Thymus (tissue), 11 donors: ENCODE measurements at regions not wholly inside any gene's neighbourhood (a gene's known extent, or its start where the extent isn't known, plus 50 kb on each side); places are given as distances from the start of the nearest gene placed in this dataset.
A peak's percentile ranks its signal among the peaks of the same experiment; 100 is the strongest.

ENCODE experiments used
- DNase-seq, 9 donors: peaks; one replicate each; pipeline ENCODE4 v3.0.0-alpha.2; 2013; ENCODE audit warnings: low spot score in 9 of 9, low read depth in 6 of 9, missing footprints in 1 of 9
- H3K27ac ChIP-seq, 2 donors: one replicate each; pipeline ENCODE4 v1.5.1; 2013; ENCODE audit warnings: control low read depth in 1 of 2, low read depth in 1 of 2, low read length in 1 of 2, mild to moderate bottlenecking in 1 of 2, moderate library complexity in 1 of 2
- H3K27me3 ChIP-seq, 2 donors: one replicate each; pipeline ENCODE4 v1.5.1; 2013; ENCODE audit warnings: low read length in 1 of 2; ENCODE audit not compliant: control insufficient read depth in 2 of 2, insufficient read depth in 1 of 2
- H3K36me3 ChIP-seq, 2 donors: one replicate each; pipeline ENCODE4 v1.5.1; 2013; ENCODE audit warnings: low read length in 1 of 2, mild to moderate bottlenecking in 1 of 2, moderate library complexity in 1 of 2; ENCODE audit not compliant: control insufficient read depth in 2 of 2, insufficient read depth in 2 of 2
- H3K4me1 ChIP-seq, 2 donors: one replicate each; pipeline ENCODE4 v1.5.1; 2013; ENCODE audit warnings: low read length in 2 of 2; ENCODE audit not compliant: control insufficient read depth in 2 of 2, insufficient read depth in 2 of 2
- H3K4me3 ChIP-seq, 2 donors: one replicate each; pipeline ENCODE4 v1.5.1; 2013; ENCODE audit warnings: low read length in 2 of 2, control low read depth in 1 of 2, mild to moderate bottlenecking in 1 of 2
- H3K9me3 ChIP-seq, 2 donors: one replicate each; pipeline ENCODE4 v1.5.1; 2013; ENCODE audit warnings: low read length in 1 of 2, mild to moderate bottlenecking in 1 of 2; ENCODE audit not compliant: control insufficient read depth in 2 of 2, insufficient read depth in 1 of 2
- WGBS: extraction: QIAGEN DNeasy Blood & Tissue Kit; methylation state at CpG from one replicate; pipeline ENCODE4 v1.1.7; 2013; 5-methylcytosine and 5-hydroxymethylcytosine counted together
- donor health status: healthy.

DNA sequence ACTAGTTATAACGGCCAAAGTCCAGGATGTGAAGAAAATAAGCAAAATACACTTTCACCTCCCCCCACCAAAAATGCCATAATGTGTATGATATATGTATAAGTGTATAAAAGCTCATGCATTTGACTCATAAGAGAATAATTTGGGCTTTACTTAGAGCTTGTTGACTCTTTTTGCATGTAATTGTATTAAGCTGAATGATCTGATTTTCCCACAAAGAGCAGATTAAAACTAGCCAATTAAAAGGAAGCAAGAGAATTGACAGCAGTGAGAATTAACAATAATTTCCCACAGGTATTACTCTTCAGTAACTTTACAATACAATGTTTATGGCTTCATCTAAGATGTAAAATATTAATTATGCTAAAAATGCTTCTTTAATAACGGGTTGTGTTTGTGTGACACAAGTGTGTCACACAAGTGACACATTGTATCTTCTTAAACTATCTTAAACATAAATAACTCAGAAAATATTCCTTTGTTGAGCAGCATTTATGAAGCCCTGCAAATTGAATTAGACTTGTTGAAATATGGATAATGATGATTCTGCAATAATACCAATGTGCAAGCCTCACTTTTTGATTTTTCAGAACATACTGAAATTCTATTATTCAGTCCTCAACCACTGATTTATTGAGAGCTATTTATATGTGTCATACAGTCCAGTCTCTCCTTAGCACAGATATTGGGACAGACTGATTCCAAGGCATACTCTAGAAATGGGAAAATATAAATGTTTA lies 134.5 kb downstream of the SLIT2 start:
- H3K27ac ChIP-seq = no peak overlapping the region
- no peaks in the 10 kb centered on the region for H3K9me3 ChIP-seq
- no peak for DNase-seq
- no peaks in the 10 kb centered on the region for H3K36me3 ChIP-seq
- WGBS = 85% methylated on average over 2 of the region's 2 CpGs
- no peaks in the 10 kb centered on the region for H3K4me1 ChIP-seq
- no peaks in the 10 kb centered on the region for H3K27me3 ChIP-seq
- no peak overlapping the region for H3K4me3 ChIP-seq

DNA sequence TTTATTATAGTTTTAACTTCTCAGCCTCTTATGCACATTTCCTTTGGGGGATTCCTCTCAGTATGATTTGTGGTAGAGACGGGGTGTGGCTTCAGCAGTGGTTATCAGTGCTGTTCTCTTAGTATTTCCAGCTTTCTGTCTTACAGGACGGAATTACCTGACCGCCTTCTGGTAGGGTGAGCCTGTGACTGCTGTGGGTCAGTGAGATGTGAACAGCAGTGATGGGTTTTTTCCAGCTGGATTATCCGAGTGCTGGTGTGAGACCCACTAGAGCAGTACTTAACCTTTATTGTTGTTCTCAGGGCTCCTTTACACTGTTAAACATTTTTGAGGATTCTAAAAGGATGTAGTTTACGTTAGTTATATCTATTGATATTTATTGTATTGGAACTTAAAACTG lies 135.2 kb downstream of the SLIT2 start:
- Histone ChIP-seq H3K27ac (no peak overlapping the region), H3K4me1 (no peaks in the 10 kb centered on the region), H3K27me3 (no peaks in the 10 kb centered on the region), H3K4me3 (no peak overlapping the region), H3K9me3 (no peaks in the 10 kb centered on the region), H3K36me3 (no peaks in the 10 kb centered on the region)
- DNase-seq = no peak
- WGBS = 92% methylated on average over 5 of the region's 5 CpGs

DNA sequence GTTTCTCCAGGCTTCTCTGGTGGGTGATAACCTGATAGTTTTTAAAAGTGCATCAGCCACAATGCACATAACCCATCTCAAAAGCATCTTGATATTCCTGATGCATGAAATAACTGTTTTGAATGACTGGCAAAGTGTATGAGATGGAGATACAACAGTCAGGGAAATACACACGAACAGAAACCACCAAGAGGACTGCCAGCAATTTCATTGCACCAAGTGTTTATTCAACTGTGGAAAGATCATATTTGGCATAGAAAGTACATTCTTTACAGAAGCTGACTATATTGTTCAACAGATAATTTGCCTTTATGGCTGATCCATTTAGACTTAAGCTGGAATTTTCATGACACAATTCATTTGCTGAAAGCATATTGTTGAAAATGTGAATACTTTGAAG lies 139.5 kb downstream of the SLIT2 start:
- no peaks in the 10 kb centered on the region for H3K9me3 ChIP-seq
- H3K27ac ChIP-seq = no peak overlapping the region
- 78% methylated on average over 1 of the region's 1 CpG for WGBS
- DNase-seq = no peak
- no peak overlapping the region for H3K4me3 ChIP-seq
- H3K36me3 ChIP-seq = no peaks in the 10 kb centered on the region
- no peaks in the 10 kb centered on the region for H3K4me1 ChIP-seq
- H3K27me3 ChIP-seq = no peaks in the 10 kb centered on the region

DNA sequence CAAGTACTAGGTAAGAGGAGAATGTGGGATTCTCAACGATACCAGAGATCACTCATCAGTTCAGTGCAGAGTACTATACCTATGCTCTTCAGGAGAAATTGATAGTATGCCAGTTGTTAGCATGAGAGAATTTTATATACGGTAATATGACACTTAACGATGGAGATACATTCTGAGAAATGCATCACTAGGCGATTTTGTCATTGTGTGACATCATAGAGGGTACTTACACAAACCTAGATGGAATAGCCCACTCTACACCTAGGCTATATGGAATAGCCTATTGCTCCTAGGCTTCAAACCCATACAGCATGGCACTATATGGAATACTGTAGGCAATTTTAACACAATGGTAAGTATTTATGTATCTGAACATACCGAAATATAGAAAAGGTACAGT lies 140.2 kb downstream of the SLIT2 start:
- Histone ChIP-seq H3K4me3 (no peak overlapping the region), H3K9me3 (no peaks in the 10 kb centered on the region), H3K27me3 (no peaks in the 10 kb centered on the region), H3K36me3 (no peaks in the 10 kb centered on the region), H3K27ac (no peak overlapping the region), H3K4me1 (no peaks in the 10 kb centered on the region)
- no peak for DNase-seq
- WGBS = 93% methylated on average over 5 of the region's 5 CpGs

DNA sequence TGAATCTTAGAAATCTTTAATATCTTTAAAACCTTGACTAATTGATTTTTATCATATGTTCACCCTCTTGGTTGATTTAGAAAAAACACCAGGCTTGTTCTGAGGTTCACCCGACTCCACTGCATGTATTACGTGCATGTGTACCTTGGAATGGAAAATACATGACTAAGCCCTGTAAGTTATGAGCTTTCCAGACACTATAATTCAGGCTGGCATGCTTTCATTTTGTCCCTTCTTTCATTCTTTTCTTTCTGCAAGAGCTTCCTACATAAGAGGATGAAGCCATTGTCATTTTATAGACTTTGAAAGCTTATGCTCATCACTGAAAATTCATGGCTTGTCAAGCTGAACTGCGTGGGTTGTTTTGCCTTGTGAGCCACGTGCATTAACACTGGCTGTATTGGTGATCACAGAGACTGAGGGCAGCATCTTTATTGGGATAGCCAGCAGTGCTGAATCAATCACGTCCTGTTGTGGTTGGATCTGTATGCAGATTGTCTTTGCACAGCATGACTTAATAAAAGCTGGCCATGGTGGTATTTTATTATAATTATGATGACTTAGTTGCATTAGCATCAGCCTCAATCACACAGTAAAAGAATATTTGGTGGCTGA lies 141.9 kb downstream of the SLIT2 start:
- Histone ChIP-seq H3K27ac (no peak overlapping the region), H3K27me3 (no peaks in the 10 kb centered on the region), H3K9me3 (no peaks in the 10 kb centered on the region), H3K36me3 (no peaks in the 10 kb centered on the region), H3K4me3 (no peak overlapping the region), H3K4me1 (no peaks in the 10 kb centered on the region)
- WGBS = 80% methylated on average over 5 of the region's 5 CpGs
- no peak for DNase-seq

DNA sequence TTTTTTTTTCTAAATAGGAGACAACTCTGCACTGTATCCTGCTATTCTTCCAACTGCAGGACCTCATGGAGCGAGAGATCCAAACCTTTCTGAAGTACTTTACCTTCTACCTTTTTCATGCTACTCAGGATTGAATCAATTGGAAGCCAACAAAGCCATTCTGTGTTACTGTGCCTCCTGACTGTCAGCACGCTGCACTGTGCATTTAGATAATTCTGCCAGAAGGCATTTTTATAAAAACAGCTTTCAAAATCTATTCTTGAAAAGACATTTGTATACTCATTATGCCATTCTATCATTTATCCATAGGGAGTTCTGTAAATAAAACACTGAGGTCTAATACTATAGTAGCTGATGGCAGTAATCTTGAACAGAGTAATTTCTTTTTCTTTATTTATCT lies 142.8 kb downstream of the SLIT2 start:
- no peaks in the 10 kb centered on the region for H3K4me1 ChIP-seq
- no peaks in the 10 kb centered on the region for H3K36me3 ChIP-seq

DNA sequence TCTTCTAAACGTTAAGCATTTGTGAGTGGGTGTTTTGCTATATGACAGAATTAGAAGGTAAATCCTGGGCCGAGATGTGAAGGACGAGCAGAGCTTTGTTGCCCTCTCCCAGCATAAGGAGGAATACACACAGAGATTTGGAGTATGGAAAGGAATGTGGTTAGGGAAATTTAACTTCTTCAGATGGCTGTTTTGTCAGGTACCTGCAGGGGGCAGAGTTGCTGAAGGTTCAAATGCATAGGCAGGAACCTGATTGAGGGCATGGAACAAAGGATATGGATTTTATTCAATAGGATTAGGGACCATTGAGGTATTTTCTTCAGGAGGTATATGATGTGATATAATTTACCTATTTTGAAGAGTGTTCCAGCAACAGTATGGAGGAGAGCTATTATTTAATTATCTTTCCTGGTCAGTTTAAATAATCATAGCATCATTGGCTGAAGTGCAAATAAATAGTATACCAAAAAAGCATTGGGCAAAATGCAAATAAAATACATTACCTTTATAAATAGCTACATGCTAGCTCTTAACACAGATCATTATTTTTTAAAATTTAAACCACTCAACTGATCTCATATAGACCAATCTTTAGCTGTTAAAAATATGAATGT lies 143.6 kb downstream of the SLIT2 start:
- H3K36me3 ChIP-seq = no peaks in the 10 kb centered on the region

More for the DNA sequence above, 142.8 kb downstream of the SLIT2 start:
- no peaks in the 10 kb centered on the region for H3K27me3 ChIP-seq
- H3K4me3 ChIP-seq = no peak overlapping the region
- no peak for DNase-seq
- WGBS = 90% methylated on average over 2 of the region's 2 CpGs
- no peaks in the 10 kb centered on the region for H3K9me3 ChIP-seq
- no peak overlapping the region for H3K27ac ChIP-seq

DNA sequence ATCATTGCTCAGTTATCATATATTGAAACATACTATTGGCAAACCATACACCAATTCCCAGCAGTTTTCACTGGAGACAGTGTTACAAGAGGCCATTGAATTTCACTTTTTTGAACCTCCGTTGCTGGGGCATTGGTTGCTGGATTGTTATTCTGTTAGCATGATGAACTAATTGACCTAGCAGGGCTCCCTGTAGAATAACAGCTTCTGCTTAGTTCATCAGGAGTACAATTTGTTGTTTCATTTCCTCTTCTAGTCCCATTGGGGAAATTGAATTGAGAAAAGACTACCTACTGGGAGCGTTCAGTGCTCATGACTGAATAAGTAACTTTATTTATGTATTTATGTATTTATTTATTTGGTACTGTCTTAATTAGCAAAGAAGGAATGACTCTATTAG lies 151.6 kb downstream of the SLIT2 start:
- no peak overlapping the region for H3K27ac ChIP-seq
- 62% methylated on average over 2 of the region's 2 CpGs for WGBS
- DNase-seq = no peak
- H3K4me1 ChIP-seq = no peaks in the 10 kb centered on the region
- H3K9me3 ChIP-seq = no peaks in the 10 kb centered on the region
- H3K27me3 ChIP-seq = no peaks in the 10 kb centered on the region
- H3K4me3 ChIP-seq = no peak overlapping the region
- no peaks in the 10 kb centered on the region for H3K36me3 ChIP-seq

More for the DNA sequence above, 143.6 kb downstream of the SLIT2 start:
- WGBS = 28% methylated on average over 3 of the region's 3 CpGs
- Histone ChIP-seq H3K27me3 (no peaks in the 10 kb centered on the region), H3K4me1 (no peaks in the 10 kb centered on the region), H3K27ac (no peak overlapping the region), H3K9me3 (no peaks in the 10 kb centered on the region), H3K4me3 (no peak overlapping the region)
- peak in 3 of 9 donors; percentile 2 to 23 (median 8) for DNase-seq

DNA sequence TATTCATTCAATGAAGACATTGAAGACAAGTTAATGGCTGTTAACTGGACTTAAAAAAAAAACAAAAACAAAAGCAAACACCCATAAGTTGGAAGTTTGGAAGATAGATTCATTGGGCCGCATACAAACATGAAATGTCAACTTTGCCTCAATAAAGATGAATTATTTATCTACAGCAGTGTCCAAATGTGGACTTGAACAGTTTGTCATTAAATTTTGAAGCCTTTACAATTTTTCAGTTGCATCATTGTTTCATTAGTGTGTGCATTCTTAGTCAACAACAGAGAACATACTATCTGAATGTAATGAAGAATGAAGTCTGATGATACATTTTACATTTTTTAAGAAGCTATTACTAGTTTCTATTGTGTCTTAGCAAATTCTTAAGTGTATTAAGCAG lies 152.1 kb downstream of the SLIT2 start:
- Histone ChIP-seq H3K36me3 (no peaks in the 10 kb centered on the region), H3K4me3 (no peak overlapping the region), H3K27ac (no peak overlapping the region), H3K9me3 (no peaks in the 10 kb centered on the region), H3K4me1 (no peaks in the 10 kb centered on the region), H3K27me3 (no peaks in the 10 kb centered on the region)
- no peak for DNase-seq
- 96% methylated on average over 1 of the region's 1 CpG for WGBS
